Osteocyte (in vitro differentiated cells): ENCODE measurements at regions not wholly inside any gene's neighbourhood (a gene's known extent, or its start where the extent isn't known, plus 50 kb on each side); places are given as distances from the start of the nearest gene placed in this dataset.

Experiments
- DNase-seq: peaks from one replicate; pipeline ENCODE4 v3.0.0; 2021; ENCODE audit warnings: mixed read lengths; ENCODE audit not compliant: unreplicated experiment; ENCODE audit errors: extremely low spot score
- H3K27ac Mint-ChIP-seq: one replicate; pipeline ENCODE4 v1.8.0; 2021; ENCODE audit warnings: mild to moderate bottlenecking, mixed read lengths; ENCODE audit not compliant: unreplicated experiment
- H3K27me3 Mint-ChIP-seq: one replicate; pipeline ENCODE4 v1.8.0; 2021; ENCODE audit warnings: mixed read lengths; ENCODE audit not compliant: unreplicated experiment
- H3K36me3 Mint-ChIP-seq: one replicate; pipeline ENCODE4 v1.8.0; 2021; ENCODE audit warnings: mixed read lengths; ENCODE audit not compliant: unreplicated experiment
- H3K4me1 Mint-ChIP-seq: one replicate; pipeline ENCODE4 v1.8.0; 2021; ENCODE audit warnings: mixed read lengths; ENCODE audit not compliant: unreplicated experiment
- H3K4me3 Mint-ChIP-seq: one replicate; pipeline ENCODE4 v1.8.0; 2021; ENCODE audit warnings: mild to moderate bottlenecking, moderate library complexity, mixed read lengths; ENCODE audit not compliant: unreplicated experiment
- H3K9me3 Mint-ChIP-seq: one replicate; pipeline ENCODE4 v1.8.0; 2021; ENCODE audit warnings: mixed read lengths; ENCODE audit not compliant: unreplicated experiment
- TF ChIP-seq, protein P1 (sequence below): fragments of 200-600 bp; sonication (generic); IDR thresholded peaks from 2 replicates; pipeline ENCODE4 v1.5.0; 2021; ENCODE audit warnings: antibody characterized with exemption, mild to moderate bottlenecking, moderate library complexity

DNA sequence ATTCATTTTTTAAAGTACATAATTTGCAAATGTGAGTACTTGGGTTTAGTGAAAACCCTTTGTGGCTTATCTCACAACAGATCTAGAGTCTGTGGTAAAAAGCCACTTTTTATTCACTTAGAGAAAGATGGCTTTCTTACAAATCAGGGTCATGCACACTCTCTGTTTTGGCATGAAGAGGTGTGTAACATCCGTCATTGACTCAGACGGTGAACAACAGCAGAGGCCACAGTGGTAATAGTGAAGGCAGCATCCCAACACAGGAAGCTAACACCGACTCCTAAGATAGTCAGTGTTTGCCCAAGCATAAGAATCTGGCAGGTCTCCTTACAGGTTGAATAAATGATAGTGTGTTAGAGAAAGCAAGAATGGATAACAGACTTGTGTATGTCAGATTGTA, 593.0 kb downstream of the SOX5 start:
- Mint-ChIP-seq H3K27me3 (no peaks in the 10 kb centered on the region), H3K36me3 (no peaks in the 10 kb centered on the region), H3K4me3 (no peak overlapping the region), H3K9me3 (no peaks in the 10 kb centered on the region), H3K27ac (no peak overlapping the region), H3K4me1 (no peaks in the 10 kb centered on the region)
- no peak for DNase-seq
- TF ChIP-seq, protein P1, sequence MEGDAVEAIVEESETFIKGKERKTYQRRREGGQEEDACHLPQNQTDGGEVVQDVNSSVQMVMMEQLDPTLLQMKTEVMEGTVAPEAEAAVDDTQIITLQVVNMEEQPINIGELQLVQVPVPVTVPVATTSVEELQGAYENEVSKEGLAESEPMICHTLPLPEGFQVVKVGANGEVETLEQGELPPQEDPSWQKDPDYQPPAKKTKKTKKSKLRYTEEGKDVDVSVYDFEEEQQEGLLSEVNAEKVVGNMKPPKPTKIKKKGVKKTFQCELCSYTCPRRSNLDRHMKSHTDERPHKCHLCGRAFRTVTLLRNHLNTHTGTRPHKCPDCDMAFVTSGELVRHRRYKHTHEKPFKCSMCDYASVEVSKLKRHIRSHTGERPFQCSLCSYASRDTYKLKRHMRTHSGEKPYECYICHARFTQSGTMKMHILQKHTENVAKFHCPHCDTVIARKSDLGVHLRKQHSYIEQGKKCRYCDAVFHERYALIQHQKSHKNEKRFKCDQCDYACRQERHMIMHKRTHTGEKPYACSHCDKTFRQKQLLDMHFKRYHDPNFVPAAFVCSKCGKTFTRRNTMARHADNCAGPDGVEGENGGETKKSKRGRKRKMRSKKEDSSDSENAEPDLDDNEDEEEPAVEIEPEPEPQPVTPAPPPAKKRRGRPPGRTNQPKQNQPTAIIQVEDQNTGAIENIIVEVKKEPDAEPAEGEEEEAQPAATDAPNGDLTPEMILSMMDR: no peak

- Mint-ChIP-seq H3K9me3 (no peaks in the 10 kb centered on the region), H3K27ac (no peak overlapping the region), H3K27me3 (no peaks in the 10 kb centered on the region), H3K4me3 (no peak overlapping the region), H3K4me1 (no peaks in the 10 kb centered on the region), H3K36me3 (no peaks in the 10 kb centered on the region)
- no peak for DNase-seq
- TF ChIP-seq, protein P1: no peak
These were observed 592.4 kb downstream of the SOX5 start for GRCh38 chr12:23356927-23357708.

DNA sequence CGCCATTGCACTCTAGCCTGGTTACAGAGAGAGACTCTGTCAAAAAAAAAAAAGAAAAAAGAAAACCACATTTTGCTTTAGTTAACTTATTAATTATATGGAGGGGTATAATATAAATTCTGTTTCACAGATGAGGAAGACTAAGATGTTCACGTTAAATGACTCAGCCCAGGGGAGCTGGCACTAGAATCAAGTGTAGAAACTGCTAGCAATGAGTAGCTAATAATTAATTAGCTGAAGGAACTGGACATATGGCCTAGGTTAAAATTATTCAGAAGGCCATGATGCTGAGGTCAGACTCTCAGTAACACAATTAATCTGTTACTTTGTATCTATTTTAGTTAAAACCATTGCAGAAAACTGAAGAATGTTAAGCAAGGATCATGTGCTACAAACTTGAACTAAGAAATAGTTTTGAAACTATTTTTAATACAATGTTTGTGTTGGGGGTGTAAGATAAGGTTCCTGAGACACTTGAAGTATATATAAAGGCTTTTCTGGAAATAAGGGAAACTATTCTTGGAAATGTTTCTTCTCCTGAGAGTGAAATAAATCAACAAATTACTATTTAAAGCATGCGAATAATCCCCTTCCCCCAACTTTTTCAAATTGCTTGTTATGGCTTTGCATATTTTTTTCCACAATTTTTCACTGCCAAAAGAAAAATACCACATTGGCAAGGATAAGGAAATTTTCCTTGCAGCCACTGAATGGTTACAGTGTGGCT, 589.3 kb downstream of the SOX5 start:
- Mint-ChIP-seq H3K27ac (no peak overlapping the region), H3K36me3 (no peaks in the 10 kb centered on the region), H3K9me3 (no peaks in the 10 kb centered on the region), H3K4me1 (no peaks in the 10 kb centered on the region), H3K4me3 (no peak overlapping the region), H3K27me3 (no peaks in the 10 kb centered on the region)
- TF ChIP-seq, protein P1: no peak
- no peak for DNase-seq

- Mint-ChIP-seq H3K4me1 (no peaks in the 10 kb centered on the region), H3K27ac (no peak overlapping the region), H3K27me3 (no peaks in the 10 kb centered on the region), H3K36me3 (no peaks in the 10 kb centered on the region), H3K9me3 (no peaks in the 10 kb centered on the region), H3K4me3 (no peak overlapping the region)
- TF ChIP-seq, protein P1: no peak
- no peak for DNase-seq
These were observed 587.5 kb downstream of the SOX5 start for GRCh38 chr12:23361971-23362370.

GRCh38 chr12:23368590-23368989, 580.9 kb downstream of the SOX5 start:
- no peaks in the 10 kb centered on the region for H3K36me3 Mint-ChIP-seq
- H3K4me1 Mint-ChIP-seq: no peaks in the 10 kb centered on the region
- no peak overlapping the region for H3K4me3 Mint-ChIP-seq
- no peaks in the 10 kb centered on the region for H3K9me3 Mint-ChIP-seq
- no peak overlapping the region for H3K27ac Mint-ChIP-seq
- no peak for DNase-seq
- peaks cover 4% of the 10 kb centered on the region for H3K27me3 Mint-ChIP-seq
- TF ChIP-seq, protein P1: no peak
